Stimulated activated naive CD8-positive, alpha-beta T cell treated with anti-CD3 and anti-CD28 coated beads, Interleukin-15, amount 100 ng/mL, for 72 hours (primary cell): ENCODE measurements at regions not wholly inside any gene's neighbourhood (a gene's known extent, or its start where the extent isn't known, plus 50 kb on each side); places are given as distances from the start of the nearest gene placed in this dataset.
"Not testable (repeated sequence)": the region's sequence is repeated elsewhere in the genome, so short reads cannot be mapped to it uniquely, and the experiment has no call there.

ENCODE experiments used
- ATAC-seq: fragments of 150-1000 bp; cut with Tn5 transposase; 2 replicates; pipeline ENCODE4 v1.10.0; 2021; ENCODE audit warnings: mild to moderate bottlenecking, moderate library complexity
- DNase-seq, 2 donors: peaks; one replicate each; pipeline ENCODE4 v3.0.0; 2021 to 2022
- H3K27ac Mint-ChIP-seq, 2 donors: one replicate each; pipeline ENCODE4 v1.8.0; 2022; ENCODE audit warnings: mild to moderate bottlenecking in 2 of 2, mixed read lengths in 2 of 2, moderate library complexity in 2 of 2
- H3K27me3 Mint-ChIP-seq: one replicate; pipeline ENCODE4 v1.8.0; 2022; ENCODE audit warnings: mixed read lengths
- H3K4me1 Mint-ChIP-seq: one replicate; pipeline ENCODE4 v1.8.0; 2022; ENCODE audit warnings: mild to moderate bottlenecking, mixed read lengths
- H3K4me3 Mint-ChIP-seq, 2 donors: one replicate each; pipeline ENCODE4 v1.8.0; 2022; ENCODE audit warnings: mild to moderate bottlenecking in 2 of 2, mixed read lengths in 2 of 2, moderate library complexity in 1 of 2
- H3K9me3 Mint-ChIP-seq, 2 donors: one replicate each; pipeline ENCODE4 v1.8.0; 2022; ENCODE audit warnings: mixed read lengths in 2 of 2

GRCh38 chr2:187709065-187709464 lies 154.8 kb upstream of the TFPI start:
- ATAC-seq (no peak), DNase-seq (no peak)
- H3K4me1 Mint-ChIP-seq = no peaks in the 10 kb centered on the region
- H3K4me3 Mint-ChIP-seq = no peak overlapping the region
- H3K27me3 Mint-ChIP-seq = no peaks in the 10 kb centered on the region
- no peak overlapping the region for H3K27ac Mint-ChIP-seq
- H3K9me3 Mint-ChIP-seq = no peaks in the 10 kb centered on the region

- no peak overlapping the region for H3K27ac Mint-ChIP-seq
- no peak for ATAC-seq
- no peak overlapping the region for H3K4me3 Mint-ChIP-seq
- H3K9me3 Mint-ChIP-seq = no peaks in the 10 kb centered on the region
- no peaks in the 10 kb centered on the region for H3K27me3 Mint-ChIP-seq
- H3K4me1 Mint-ChIP-seq = no peaks in the 10 kb centered on the region
- DNase-seq = no peak
These were observed 156.7 kb upstream of the TFPI start for GRCh38 chr2:187710791-187711521.

- ATAC-seq (no peak), DNase-seq (no peak)
- H3K4me1 Mint-ChIP-seq = no peaks in the 10 kb centered on the region
- H3K27ac Mint-ChIP-seq = no peak overlapping the region
- no peak overlapping the region for H3K4me3 Mint-ChIP-seq
- H3K27me3 Mint-ChIP-seq = no peaks in the 10 kb centered on the region
- peaks cover 2 to 3% of the 10 kb centered on the region in 2 donors for H3K9me3 Mint-ChIP-seq
These were observed 161.4 kb upstream of the TFPI start for GRCh38 chr2:187715590-187715989.

- peaks cover 5 to 8% of the 10 kb centered on the region in 2 donors for H3K9me3 Mint-ChIP-seq
- no peaks in the 10 kb centered on the region for H3K4me1 Mint-ChIP-seq
- H3K4me3 Mint-ChIP-seq = no peak overlapping the region
- H3K27me3 Mint-ChIP-seq = no peaks in the 10 kb centered on the region
- no peak for DNase-seq
- no peak for ATAC-seq
- no peak overlapping the region for H3K27ac Mint-ChIP-seq
These were observed 162.1 kb upstream of the TFPI start for GRCh38 chr2:187716301-187716700.

- no peaks in the 10 kb centered on the region for H3K4me1 Mint-ChIP-seq
- H3K27me3 Mint-ChIP-seq = no peaks in the 10 kb centered on the region
- H3K9me3 Mint-ChIP-seq = peaks cover 5 to 15% of the 10 kb centered on the region in 2 donors
- ATAC-seq (no peak), DNase-seq (no peak)
- no peak overlapping the region for H3K27ac Mint-ChIP-seq
- no peak overlapping the region for H3K4me3 Mint-ChIP-seq
These were observed 163.9 kb upstream of the TFPI start for GRCh38 chr2:187718092-187718491.

DNA sequence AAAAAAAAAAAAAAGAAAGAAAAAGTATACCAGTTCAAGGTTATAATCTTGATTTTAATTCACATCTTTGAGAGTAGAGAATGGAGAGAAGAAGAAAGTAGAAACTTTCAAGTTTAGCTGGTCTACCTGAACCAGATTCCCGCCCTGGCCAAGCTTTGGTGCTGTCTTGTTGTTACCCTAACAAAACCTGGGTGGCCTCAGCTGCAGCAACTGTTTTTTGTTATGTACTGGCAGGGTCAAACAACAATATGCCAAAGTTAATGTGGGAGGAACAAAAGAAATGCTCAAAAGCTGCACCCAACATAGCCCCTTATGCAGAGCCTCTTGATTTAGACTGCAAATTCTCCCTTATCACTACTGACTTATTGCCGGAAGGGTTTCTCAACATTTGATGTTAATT lies 165.3 kb upstream of the TFPI start:
- no peak overlapping the region for H3K4me3 Mint-ChIP-seq
- H3K27me3 Mint-ChIP-seq = no peaks in the 10 kb centered on the region
- no peaks in the 10 kb centered on the region for H3K4me1 Mint-ChIP-seq
- DNase-seq (no peak), ATAC-seq (no peak)
- H3K9me3 Mint-ChIP-seq = peaks cover 5 to 15% of the 10 kb centered on the region in 2 donors
- no peak overlapping the region for H3K27ac Mint-ChIP-seq

GRCh38 chr2:187748958-187749357 lies 194.7 kb upstream of the TFPI start:
- no peaks in the 10 kb centered on the region for H3K4me1 Mint-ChIP-seq
- H3K27ac Mint-ChIP-seq = no peak overlapping the region
- H3K4me3 Mint-ChIP-seq = no peak overlapping the region
- no peaks in the 10 kb centered on the region for H3K9me3 Mint-ChIP-seq
- ATAC-seq (peak; percentile 52), DNase-seq (no peak)
- no peaks in the 10 kb centered on the region for H3K27me3 Mint-ChIP-seq

GRCh38 chr2:187749804-187750431 lies 195.7 kb upstream of the TFPI start:
- DNase-seq (no peak), ATAC-seq (peak; percentile 33)
- no peak overlapping the region for H3K4me3 Mint-ChIP-seq
- no peak overlapping the region for H3K27ac Mint-ChIP-seq
- H3K9me3 Mint-ChIP-seq = no peaks in the 10 kb centered on the region
- no peaks in the 10 kb centered on the region for H3K27me3 Mint-ChIP-seq
- no peaks in the 10 kb centered on the region for H3K4me1 Mint-ChIP-seq

DNA sequence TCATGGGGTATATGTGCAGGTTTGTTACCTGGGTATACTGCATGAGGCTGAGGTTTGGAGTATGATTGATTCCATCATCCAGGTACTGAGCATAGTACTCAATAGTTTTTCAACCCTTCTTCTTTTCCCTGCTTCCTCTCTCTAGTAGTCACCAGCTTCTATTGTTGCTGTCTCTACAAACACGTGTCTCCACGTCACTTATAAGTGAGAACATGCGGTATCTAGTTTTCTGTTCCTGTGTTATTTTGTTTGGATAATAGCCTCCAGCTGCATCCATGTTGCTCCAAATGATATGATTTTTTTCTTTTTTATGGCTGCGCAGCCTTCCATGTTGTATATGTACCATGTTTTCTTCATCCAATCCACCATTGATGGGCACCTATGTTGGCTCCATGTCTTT lies 214.8 kb upstream of the TFPI start:
- H3K4me1 Mint-ChIP-seq = no peaks in the 10 kb centered on the region
- peaks cover 0 to 6% of the 10 kb centered on the region in 2 donors for H3K9me3 Mint-ChIP-seq
- no peak overlapping the region for H3K27ac Mint-ChIP-seq
- no peaks in the 10 kb centered on the region for H3K27me3 Mint-ChIP-seq
- no peak for DNase-seq
- ATAC-seq = no peak
- H3K4me3 Mint-ChIP-seq = no peak overlapping the region

DNA sequence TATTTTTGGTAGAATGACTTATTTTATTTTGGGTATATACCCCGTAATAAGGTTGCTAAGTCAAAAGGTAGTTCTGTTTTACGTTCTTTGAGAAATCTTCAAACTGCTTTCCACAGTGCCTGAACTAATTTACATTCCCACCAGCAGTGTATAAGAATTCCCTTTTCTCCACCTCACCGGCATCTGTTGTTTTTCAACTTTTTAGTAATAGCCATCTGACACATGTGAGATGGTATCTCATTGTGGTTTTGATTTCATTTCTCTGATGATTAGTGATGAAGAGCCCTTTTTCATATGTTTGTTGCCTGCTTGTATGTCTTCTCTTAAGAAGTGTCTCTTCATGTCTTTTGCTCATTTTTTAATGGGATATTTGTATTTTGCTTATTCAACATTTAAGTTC lies 215.2 kb upstream of the TFPI start:
- no peak overlapping the region for H3K27ac Mint-ChIP-seq
- H3K4me3 Mint-ChIP-seq = no peak overlapping the region
- no peaks in the 10 kb centered on the region for H3K27me3 Mint-ChIP-seq
- H3K9me3 Mint-ChIP-seq = peaks cover 0 to 6% of the 10 kb centered on the region in 2 donors
- DNase-seq (no peak), ATAC-seq (no peak)
- H3K4me1 Mint-ChIP-seq = no peaks in the 10 kb centered on the region

GRCh38 chr2:187774551-187775071 lies 220.4 kb upstream of the TFPI start:
- Mint-ChIP-seq H3K27me3 (no peaks in the 10 kb centered on the region), H3K4me3 (no peak overlapping the region), H3K27ac (no peak overlapping the region), H3K9me3 (peaks cover 0 to 13% of the 10 kb centered on the region in 2 donors), H3K4me1 (no peaks in the 10 kb centered on the region)
- DNase-seq (no peak), ATAC-seq (no peak)

GRCh38 chr2:187775196-187775595 lies 221.0 kb upstream of the TFPI start:
- H3K4me3 Mint-ChIP-seq = no peak overlapping the region
- H3K9me3 Mint-ChIP-seq = peaks cover 0 to 13% of the 10 kb centered on the region in 2 donors
- ATAC-seq (no peak), DNase-seq (no peak)
- no peaks in the 10 kb centered on the region for H3K27me3 Mint-ChIP-seq
- H3K27ac Mint-ChIP-seq = no peak overlapping the region
- no peaks in the 10 kb centered on the region for H3K4me1 Mint-ChIP-seq

- H3K27ac Mint-ChIP-seq = no peak overlapping the region
- H3K27me3 Mint-ChIP-seq = no peaks in the 10 kb centered on the region
- no peak for DNase-seq
These were observed 221.4 kb upstream of the TFPI start for GRCh38 chr2:187775651-187776050.

DNA sequence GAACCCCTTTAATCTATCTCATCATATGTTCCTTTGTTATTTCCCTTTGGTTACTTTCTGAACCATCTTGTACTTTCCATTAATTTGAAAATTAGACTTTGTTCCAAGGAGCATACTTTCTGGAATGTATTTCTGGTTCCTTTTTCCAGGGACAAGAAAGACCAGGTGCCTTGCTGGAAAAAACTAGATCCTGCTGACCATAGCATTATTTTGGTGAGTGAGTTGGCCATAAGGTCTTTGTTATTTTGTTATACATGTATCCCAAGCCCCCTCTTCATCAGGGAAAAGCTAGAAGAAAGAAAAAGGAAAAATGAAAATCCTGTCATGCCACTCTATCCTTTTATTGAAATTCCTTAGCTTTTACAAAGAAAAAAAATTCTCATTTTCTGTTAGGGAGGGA lies 228.1 kb upstream of the TFPI start:
- Mint-ChIP-seq H3K27me3 (no peaks in the 10 kb centered on the region), H3K4me1 (no peaks in the 10 kb centered on the region), H3K27ac (no peak overlapping the region), H3K9me3 (no peaks in the 10 kb centered on the region), H3K4me3 (no peak overlapping the region)
- ATAC-seq (no peak), DNase-seq (no peak)

More at GRCh38 chr2:187775651-187776050, 221.4 kb upstream of the TFPI start:
- H3K4me3 Mint-ChIP-seq = no peak overlapping the region
- H3K4me1 Mint-ChIP-seq = no peaks in the 10 kb centered on the region
- ATAC-seq = no peak
- peaks cover 0 to 13% of the 10 kb centered on the region in 2 donors for H3K9me3 Mint-ChIP-seq

GRCh38 chr2:187783446-187783845 lies 229.2 kb upstream of the TFPI start:
- H3K9me3 Mint-ChIP-seq = no peaks in the 10 kb centered on the region
- H3K27me3 Mint-ChIP-seq = no peaks in the 10 kb centered on the region
- no peaks in the 10 kb centered on the region for H3K4me1 Mint-ChIP-seq
- H3K27ac Mint-ChIP-seq = no peak overlapping the region
- no peak for ATAC-seq
- DNase-seq = no peak
- H3K4me3 Mint-ChIP-seq = no peak overlapping the region

GRCh38 chr2:187784138-187784537 lies 229.9 kb upstream of the TFPI start:
- not testable (repeated sequence) for ATAC-seq, H3K9me3 Mint-ChIP-seq, DNase-seq, H3K4me1 Mint-ChIP-seq, H3K4me3 Mint-ChIP-seq, H3K27me3 Mint-ChIP-seq, H3K27ac Mint-ChIP-seq
